Spleen (tissue), 11 donors: ENCODE measurements at regions not wholly inside any gene's neighbourhood (a gene's known extent, or its start where the extent isn't known, plus 50 kb on each side); places are given as distances from the start of the nearest gene placed in this dataset.
A peak's percentile ranks its signal among the peaks of the same experiment; 100 is the strongest.

Experiments
- DNase-seq: peaks from one replicate; pipeline ENCODE4 v3.0.0-alpha.2; 2020
- H3K27ac ChIP-seq, 8 donors: fragments of 200-600 bp; sonication (generic) in 7 of 8; 1 replicate in 4 of 8; 2 replicates in 4 of 8; pipeline versions ENCODE4 v1.5.0 to v1.8.0; 2016 to 2021; ENCODE audit warnings: inconsistent platforms in 4 of 8, mild to moderate bottlenecking in 4 of 8, moderate library complexity in 1 of 8
- H3K27me3 ChIP-seq, 7 donors: fragments of 200-600 bp; sonication (generic) in 6 of 7; replicated peaks in 1 of 7; 1 replicate in 4 of 7; 2 replicates in 3 of 7; pipeline versions ENCODE4 v1.5.0 to v1.8.0; 2016 to 2021; ENCODE audit warnings: inconsistent platforms in 3 of 7, mild to moderate bottlenecking in 1 of 7
- H3K36me3 ChIP-seq, 6 donors: fragments of 200-600 bp; sonication (generic) in 5 of 6; 1 replicate in 4 of 6; 2 replicates in 2 of 6; pipeline versions ENCODE4 v1.5.0 to v1.8.0; 2016 to 2021; ENCODE audit warnings: inconsistent platforms in 2 of 6
- H3K4me1 ChIP-seq, 6 donors: fragments of 200-600 bp; sonication (generic) in 5 of 6; 1 replicate in 3 of 6; 2 replicates in 3 of 6; pipeline versions ENCODE4 v1.5.0 to v1.8.0; 2016 to 2021; ENCODE audit warnings: inconsistent platforms in 3 of 6
- H3K4me3 ChIP-seq, 8 donors: fragments of 200-600 bp; sonication (generic) in 7 of 8; 1 replicate in 4 of 8; 2 replicates in 4 of 8; pipeline versions ENCODE4 v1.5.0 to v1.8.0; 2016 to 2021; ENCODE audit warnings: inconsistent platforms in 4 of 8, mild to moderate bottlenecking in 4 of 8, moderate library complexity in 2 of 8
- H3K9me3 ChIP-seq, 8 donors: fragments of 200-600 bp; sonication (generic) in 7 of 8; 1 replicate in 4 of 8; 2 replicates in 4 of 8; pipeline versions ENCODE4 v1.5.0 to v1.8.0; 2016 to 2021; ENCODE audit warnings: inconsistent platforms in 4 of 8
- CTCF ChIP-seq, 11 experiments: fragments of 200-600 bp in 7 of 11; fragments of 450-650 bp in 4 of 11; sonication (generic) in 4 of 11; IDR thresholded peaks in 8 of 11; conservative IDR thresholded peaks in 3 of 11; 1 replicate in 7 of 11; 2 replicates in 4 of 11; pipeline versions ENCODE4 v1.4.0 to v1.8.0; 2016 to 2021; ENCODE audit warnings: antibody characterized with exemption in 11 of 11, inconsistent platforms in 4 of 11, mild to moderate bottlenecking in 1 of 11
- POLR2A ChIP-seq, 3 donors: fragments of 450-650 bp; IDR thresholded peaks; one replicate each; pipeline ENCODE4 v1.5.1; 2017; ENCODE audit warnings: antibody characterized with exemption in 3 of 3, mild to moderate bottlenecking in 1 of 3
- POLR2AphosphoS5 ChIP-seq, 3 donors: sonication (generic); formaldehyde crosslinking; IDR thresholded peaks; one replicate each; pipeline ENCODE4 v1.5.1; 2017; ENCODE audit warnings: antibody characterized with exemption in 3 of 3
- WGBS, 5 donors: extraction: QIAGEN DNeasy Blood & Tissue Kit in 3 of 5; methylation state at CpG; one replicate each; pipeline versions ENCODE4 v1.1.5 to v1.1.7; 2013 to 2018; 5-methylcytosine and 5-hydroxymethylcytosine counted together
- intact Hi-C: fragments of 100-400 bp; cut with DNase I; formaldehyde crosslinking; loops from one replicate; pipeline ENCODE4 v1.15.0; 2023; ENCODE audit warnings: low total_unique reads
- donor health status: healthy with polysubstance abuse.
- donor health status: DM: no; HTN: no; CAD: no; lungs with moderate emphysema.
- donor health status: DM: no; HTN: no; CAD: no.
- donor health status: Bipolar disorder and iron deficiency.
- donor health status: healthy.
- donor health status: DM: no; HTN: no; CAD: no.
- donor health status: DM: yes; HTN: yes; CAD: no.

- Histone ChIP-seq H3K9me3 (no peaks in the 10 kb centered on the region), H3K36me3 (no peaks in the 10 kb centered on the region), H3K27me3 (peaks cover 0 to 3% (median 0%) of the 10 kb centered on the region in 7 donors), H3K27ac (no peak overlapping the region), H3K4me1 (no peaks in the 10 kb centered on the region), H3K4me3 (no peak overlapping the region)
- no peak for DNase-seq
- intact Hi-C loops, result no loop called here
- WGBS, 5 donors, result 90 to 100% (median 94%) methylated on average over 2 of the region's 2 CpGs
- no peak for TF ChIP-seq POLR2A (IDR thresholded peaks at IDR 0.05)
- TF ChIP-seq POLR2AphosphoS5 (IDR thresholded peaks at IDR 0.05), result no peak
- no peak for TF ChIP-seq CTCF (IDR thresholded peaks at IDR 0.05 in 8 of 11, conservative IDR thresholded peaks at IDR 0.05 in 3 of 11)
Observed at GRCh38 chr14:51401272-51401671, 161.2 kb downstream of the TMX1 start.

- H3K36me3 ChIP-seq, result no peaks in the 10 kb centered on the region
- H3K4me3 ChIP-seq, result no peak overlapping the region
- intact Hi-C loops, result no loop called here
- H3K4me1 ChIP-seq, result no peaks in the 10 kb centered on the region
- peaks cover 0 to 3% (median 0%) of the 10 kb centered on the region in 7 donors for H3K27me3 ChIP-seq
- H3K27ac ChIP-seq, result no peak overlapping the region
- 61 to 81% (median 68%) methylated on average over 2 of the region's 2 CpGs for WGBS, 5 donors
- no peaks in the 10 kb centered on the region for H3K9me3 ChIP-seq
- DNase-seq, result no peak
- TF ChIP-seq CTCF (IDR thresholded peaks at IDR 0.05 in 8 of 11, conservative IDR thresholded peaks at IDR 0.05 in 3 of 11) (no peak), POLR2A (IDR thresholded peaks at IDR 0.05) (no peak), POLR2AphosphoS5 (IDR thresholded peaks at IDR 0.05) (no peak)
Observed at GRCh38 chr14:51401756-51402155, 161.7 kb downstream of the TMX1 start.

GRCh38 chr14:51410897-51411296, 170.8 kb downstream of the TMX1 start:
- Histone ChIP-seq H3K4me1 (no peaks in the 10 kb centered on the region), H3K4me3 (no peak overlapping the region), H3K27ac (no peak overlapping the region), H3K36me3 (no peaks in the 10 kb centered on the region), H3K27me3 (peaks cover 0 to 5% (median 0%) of the 10 kb centered on the region in 7 donors), H3K9me3 (peaks cover 0 to 3% (median 0%) of the 10 kb centered on the region in 8 donors)
- intact Hi-C loops, result no loop called here
- DNase-seq, result no peak
- no peak for TF ChIP-seq POLR2AphosphoS5 (IDR thresholded peaks at IDR 0.05)
- TF ChIP-seq POLR2A (IDR thresholded peaks at IDR 0.05), result no peak
- 62 to 73% (median 66%) methylated on average over 3 of the region's 3 CpGs for WGBS, 5 donors

DNA sequence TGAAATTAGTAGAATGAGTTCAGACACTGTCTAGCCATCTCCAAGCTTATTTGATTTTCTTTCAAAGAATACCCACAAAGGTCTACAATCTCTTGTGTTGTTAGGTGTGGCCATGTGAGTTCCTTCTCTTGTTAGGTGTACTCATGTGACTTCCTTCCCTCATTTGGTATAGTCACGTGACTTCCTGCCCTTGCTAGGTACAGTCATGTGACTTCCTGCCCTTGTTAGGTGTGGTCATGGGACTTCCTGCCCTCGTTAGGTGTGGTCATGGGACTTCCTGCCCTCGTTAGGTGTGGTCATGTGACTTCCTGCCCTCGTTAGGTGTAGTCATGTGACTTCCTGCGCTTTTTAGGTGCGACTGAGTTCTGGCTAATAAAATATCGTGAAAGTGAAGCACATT, 179.6 kb downstream of the TMX1 start:
- no peak overlapping the region for H3K4me3 ChIP-seq
- DNase-seq, result no peak
- intact Hi-C loops, result no loop called here
- no peaks in the 10 kb centered on the region for H3K36me3 ChIP-seq
- H3K4me1 ChIP-seq, result peaks cover 0 to 9% (median 5%) of the 10 kb centered on the region in 6 donors
- H3K27me3 ChIP-seq, result no peaks in the 10 kb centered on the region
- H3K27ac ChIP-seq, result peak overlapping the region in 5 of 8 donors; percentile 20 to 70 (median 33)
- peaks cover 3 to 35% (median 22%) of the 10 kb centered on the region in 8 donors for H3K9me3 ChIP-seq
- WGBS, 5 donors, result 44 to 54% (median 47%) methylated on average over 7 of the region's 7 CpGs
- TF ChIP-seq POLR2AphosphoS5 (IDR thresholded peaks at IDR 0.05), result no peak
- TF ChIP-seq CTCF (IDR thresholded peaks at IDR 0.05 in 8 of 11, conservative IDR thresholded peaks at IDR 0.05 in 3 of 11), result no peak
- TF ChIP-seq POLR2A (IDR thresholded peaks at IDR 0.05), result no peak

DNA sequence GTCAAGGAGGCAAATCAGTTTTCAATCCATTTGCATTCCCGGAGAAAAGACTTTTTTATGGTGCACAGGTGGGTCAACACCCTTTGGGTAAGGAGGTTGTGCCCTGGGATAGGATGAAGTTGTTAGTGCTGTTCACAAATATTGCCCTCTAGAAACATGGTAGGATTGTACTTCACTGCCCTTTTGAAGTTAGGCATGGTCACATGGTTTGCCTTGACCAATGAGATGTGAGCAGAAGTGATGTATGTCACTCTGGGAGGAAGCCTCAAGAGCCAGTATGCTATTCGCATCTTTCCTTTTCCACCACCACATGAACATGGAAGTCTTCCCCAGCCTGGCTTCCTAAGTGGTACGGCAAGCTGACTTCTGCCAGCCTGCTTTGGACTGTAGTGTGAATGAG, 182.7 kb downstream of the TMX1 start:
- TF ChIP-seq CTCF (IDR thresholded peaks at IDR 0.05 in 8 of 11, conservative IDR thresholded peaks at IDR 0.05 in 3 of 11) (no peak), POLR2A (IDR thresholded peaks at IDR 0.05) (no peak), POLR2AphosphoS5 (IDR thresholded peaks at IDR 0.05) (no peak)
- Histone ChIP-seq H3K36me3 (no peaks in the 10 kb centered on the region), H3K27me3 (peaks cover 0 to 14% (median 0%) of the 10 kb centered on the region in 7 donors), H3K4me1 (peaks cover 0 to 9% (median 7%) of the 10 kb centered on the region in 6 donors), H3K9me3 (peaks cover 3 to 35% (median 22%) of the 10 kb centered on the region in 8 donors), H3K4me3 (no peak overlapping the region), H3K27ac (no peak overlapping the region)
- 92 to 100% (median 96%) methylated on average over 3 of the region's 3 CpGs for WGBS, 5 donors
- no peak for DNase-seq
- intact Hi-C loops, result no loop called here
